NCI-H2081 (cell line): ENCODE measurements at regions not wholly inside any gene's neighbourhood (a gene's known extent, or its start where the extent isn't known, plus 50 kb on each side); places are given as distances from the start of the nearest gene placed in this dataset.

Experiments
- DNase-seq, 2 experiments: peaks; one replicate each; lab custom pipeline; 2025; lab: John Stamatoyannopoulos, UW

- DNase-seq: no peak
Measured at GRCh38 chr20:63100926-63101699, 94.3 kb upstream of the BHLHE23 start.

- no peak for DNase-seq
Measured at GRCh38 chr20:63100174-63100925, 93.6 kb upstream of the BHLHE23 start.

- DNase-seq: no peak
Measured at GRCh38 chr20:63099456-63100173, 92.9 kb upstream of the BHLHE23 start.

- DNase-seq: no peak
Measured at GRCh38 chr20:63098195-63098810, 91.5 kb upstream of the BHLHE23 start.

- no peak for DNase-seq
Measured at GRCh38 chr20:63097336-63097831, 90.6 kb upstream of the BHLHE23 start.

- DNase-seq: no peak
Measured at GRCh38 chr20:63096681-63097335, 90.0 kb upstream of the BHLHE23 start.

- no peak for DNase-seq
Measured at GRCh38 chr20:63095718-63096654, 89.2 kb upstream of the BHLHE23 start.

- DNase-seq: no peak
Measured at GRCh38 chr20:63094767-63095499, 88.2 kb upstream of the BHLHE23 start.

GRCh38 chr20:63093966-63094766 is 87.4 kb upstream of the BHLHE23 start:
- no peak for DNase-seq

- no peak for DNase-seq
Measured at GRCh38 chr20:63092660-63093215, 86.0 kb upstream of the BHLHE23 start.

GRCh38 chr20:63091901-63092659 is 85.3 kb upstream of the BHLHE23 start:
- DNase-seq: no peak

- peak; percentile 4 to 32 for DNase-seq
Measured at GRCh38 chr20:63090682-63091571, 84.2 kb upstream of the BHLHE23 start.

GRCh38 chr20:63090052-63090451 is 83.3 kb upstream of the BHLHE23 start:
- DNase-seq: no peak

GRCh38 chr20:63089051-63089907 is 82.5 kb upstream of the BHLHE23 start:
- peak in 1 of 2 experiments; percentile 76 for DNase-seq

GRCh38 chr20:63087872-63088680 is 81.3 kb upstream of the BHLHE23 start:
- DNase-seq: peak; percentile 49 to 81
